PC-3 (cell line): ENCODE measurements at regions not wholly inside any gene's neighbourhood (a gene's known extent, or its start where the extent isn't known, plus 50 kb on each side); places are given as distances from the start of the nearest gene placed in this dataset.

ENCODE experiments used
- EZH2 ChIP-seq: fragments of 300-600 bp; sonication (generic); IDR thresholded peaks from one replicate; pipeline ENCODE4 v1.6.1; 2017; ENCODE audit warnings: antibody characterized with exemption, mild to moderate bottlenecking, low read length; ENCODE audit not compliant: unreplicated experiment
- EZH2phosphoT487 ChIP-seq: fragments of 300-600 bp; sonication (generic); IDR thresholded peaks from 2 replicates; pipeline ENCODE4 v1.6.1; 2018; ENCODE audit warnings: mild to moderate bottlenecking, antibody characterized with exemption, low read length, borderline replicate concordance
- TF ChIP-seq, protein P1 (sequence below): fragments of 300-600 bp; sonication (generic); conservative IDR thresholded peaks from 2 replicates; pipeline ENCODE4 v1.5.1; 2017; ENCODE audit warnings: antibody characterized with exemption, low read depth, mild to moderate bottlenecking, low read length

GRCh38 chr4:108543359-108543968 lies 76.9 kb upstream of the RPL34 start:
- TF ChIP-seq, protein P1, sequence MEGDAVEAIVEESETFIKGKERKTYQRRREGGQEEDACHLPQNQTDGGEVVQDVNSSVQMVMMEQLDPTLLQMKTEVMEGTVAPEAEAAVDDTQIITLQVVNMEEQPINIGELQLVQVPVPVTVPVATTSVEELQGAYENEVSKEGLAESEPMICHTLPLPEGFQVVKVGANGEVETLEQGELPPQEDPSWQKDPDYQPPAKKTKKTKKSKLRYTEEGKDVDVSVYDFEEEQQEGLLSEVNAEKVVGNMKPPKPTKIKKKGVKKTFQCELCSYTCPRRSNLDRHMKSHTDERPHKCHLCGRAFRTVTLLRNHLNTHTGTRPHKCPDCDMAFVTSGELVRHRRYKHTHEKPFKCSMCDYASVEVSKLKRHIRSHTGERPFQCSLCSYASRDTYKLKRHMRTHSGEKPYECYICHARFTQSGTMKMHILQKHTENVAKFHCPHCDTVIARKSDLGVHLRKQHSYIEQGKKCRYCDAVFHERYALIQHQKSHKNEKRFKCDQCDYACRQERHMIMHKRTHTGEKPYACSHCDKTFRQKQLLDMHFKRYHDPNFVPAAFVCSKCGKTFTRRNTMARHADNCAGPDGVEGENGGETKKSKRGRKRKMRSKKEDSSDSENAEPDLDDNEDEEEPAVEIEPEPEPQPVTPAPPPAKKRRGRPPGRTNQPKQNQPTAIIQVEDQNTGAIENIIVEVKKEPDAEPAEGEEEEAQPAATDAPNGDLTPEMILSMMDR: no peak
- no peak for TF ChIP-seq EZH2
- TF ChIP-seq EZH2phosphoT487: no peak
